OCI-LY1 (cell line): ENCODE measurements at regions not wholly inside any gene's neighbourhood (a gene's known extent, or its start where the extent isn't known, plus 50 kb on each side); places are given as distances from the start of the nearest gene placed in this dataset.

Experiments used
- H2AFZ ChIP-seq: fragments of 200-600 bp; sonication (generic), shearing (Covaris generic); 2 replicates; pipeline ENCODE4 v1.6.0; 2014; ENCODE audit warnings: antibody characterized with exemption, mild to moderate bottlenecking, low read length
- H3F3A ChIP-seq: fragments of 200-600 bp; sonication (generic), shearing (Covaris generic); 2 replicates; pipeline ENCODE4 v1.6.0; 2014; ENCODE audit warnings: mild to moderate bottlenecking, antibody characterized with exemption, low read length, moderate library complexity; ENCODE audit not compliant: insufficient read depth
- H3K27ac ChIP-seq: fragments of 200-600 bp; sonication (generic); 2 replicates; pipeline ENCODE4 v1.5.1; 2014; ENCODE audit warnings: low read length, mixed run types, mild to moderate bottlenecking, low read depth; ENCODE audit not compliant: poor library complexity, severe bottlenecking
- H3K27me3 ChIP-seq: fragments of 200-600 bp; sonication (generic); 2 replicates; pipeline ENCODE4 v1.6.0; 2014; ENCODE audit warnings: antibody characterized with exemption, mild to moderate bottlenecking, low read length, moderate library complexity; ENCODE audit not compliant: insufficient read depth
- H3K36me3 ChIP-seq: fragments of 200-600 bp; sonication (generic); 2 replicates; pipeline ENCODE4 v1.6.1; 2014; ENCODE audit warnings: mild to moderate bottlenecking, antibody characterized with exemption, low read length, moderate library complexity, mixed read lengths; ENCODE audit not compliant: insufficient read depth
- H3K4me1 ChIP-seq: fragments of 200-600 bp; sonication (generic); 2 replicates; pipeline ENCODE4 v1.5.1; 2014; ENCODE audit warnings: mild to moderate bottlenecking, low read length, moderate library complexity; ENCODE audit not compliant: insufficient read depth, severe bottlenecking
- H3K4me2 ChIP-seq: fragments of 200-600 bp; sonication (generic), shearing (Covaris generic); 2 replicates; pipeline ENCODE4 v1.6.1; 2014; ENCODE audit warnings: low read length
- H3K4me3 ChIP-seq: fragments of 200-600 bp; sonication (generic); 2 replicates; pipeline ENCODE4 v1.5.1; 2014; ENCODE audit warnings: low read length, low read depth, mild to moderate bottlenecking, mixed read lengths; ENCODE audit not compliant: poor library complexity, severe bottlenecking
- H3K79me2 ChIP-seq: fragments of 200-600 bp; shearing (Covaris generic); 2 replicates; pipeline ENCODE4 v1.6.1; 2016; ENCODE audit warnings: mixed run types, low read length, mixed read lengths; ENCODE audit not compliant: insufficient read depth
- H3K9ac ChIP-seq: fragments of 200-600 bp; sonication (generic), shearing (Covaris generic); 2 replicates; pipeline ENCODE4 v1.6.1; 2014; ENCODE audit warnings: mild to moderate bottlenecking, low read length, mixed read lengths
- H3K9me2 ChIP-seq: fragments of 200-600 bp; sonication (generic), shearing (Covaris generic); 2 replicates; pipeline ENCODE4 v1.6.1; 2014; ENCODE audit warnings: low read depth, mild to moderate bottlenecking, low read length, mixed read lengths
- H3K9me3 ChIP-seq: fragments of 200-600 bp; shearing (Covaris generic); 2 replicates; pipeline ENCODE4 v1.6.1; 2014; ENCODE audit warnings: low read length, mixed read lengths
- H4K20me1 ChIP-seq: fragments of 200-600 bp; sonication (generic), shearing (Covaris generic); 2 replicates; pipeline ENCODE4 v1.6.0; 2016; ENCODE audit warnings: mild to moderate bottlenecking, low read length; ENCODE audit not compliant: insufficient read depth
- CTCF ChIP-seq: fragments of 200-600 bp; sonication (generic), shearing (Covaris generic); IDR thresholded peaks from 2 replicates; pipeline ENCODE4 v1.5.1; 2017; ENCODE audit warnings: mild to moderate bottlenecking, antibody characterized with exemption, low read length, moderate library complexity, mixed read lengths
- EZH2 ChIP-seq: fragments of 200-600 bp; sonication (generic), shearing (Covaris generic); IDR thresholded peaks from 2 replicates; pipeline ENCODE4 v1.8.0; 2017; ENCODE audit warnings: borderline replicate concordance, mixed run types, mild to moderate bottlenecking, antibody characterized with exemption, low read length, moderate library complexity, mixed read lengths

DNA sequence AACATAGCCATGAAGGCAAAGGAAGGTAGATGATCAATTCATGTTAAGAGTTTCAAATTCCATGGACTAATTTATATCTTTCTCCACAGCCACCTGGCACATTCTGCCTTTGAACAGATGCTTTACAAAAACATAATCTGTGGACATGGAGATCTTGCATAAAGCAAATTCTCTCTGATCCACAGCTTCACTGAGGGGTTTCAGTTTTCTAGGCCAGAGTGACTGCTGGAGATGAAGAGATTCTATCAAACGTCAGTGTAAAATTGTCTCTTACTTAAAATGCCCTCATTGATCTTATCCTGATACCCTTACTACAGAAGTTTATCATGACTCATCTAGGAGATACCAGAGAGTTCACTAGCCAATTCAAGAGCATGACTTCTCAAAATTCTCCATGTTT lies 291.6 kb downstream of the DAD1 start:
- H3K9me3 ChIP-seq, result no peaks in the 10 kb centered on the region
- H3K9ac ChIP-seq, result no peak overlapping the region
- no peaks in the 10 kb centered on the region for H3K9me2 ChIP-seq
- H2AFZ ChIP-seq, result no peak overlapping the region
- H3K79me2 ChIP-seq, result no peaks in the 10 kb centered on the region
- no peak overlapping the region for H3K4me3 ChIP-seq
- no peaks in the 10 kb centered on the region for H4K20me1 ChIP-seq
- H3K4me2 ChIP-seq, result no peak overlapping the region
- H3K27me3 ChIP-seq, result no peaks in the 10 kb centered on the region
- H3K4me1 ChIP-seq, result no peaks in the 10 kb centered on the region
- no peak overlapping the region for H3K27ac ChIP-seq
- no peak for TF ChIP-seq CTCF
- no peak for TF ChIP-seq EZH2
- no peaks in the 10 kb centered on the region for H3K36me3 ChIP-seq
- H3F3A ChIP-seq, result no peaks in the 10 kb centered on the region

GRCh38 chr14:22296722-22297121 lies 292.3 kb downstream of the DAD1 start:
- Histone ChIP-seq H3K36me3 (no peaks in the 10 kb centered on the region), H3K9me2 (no peaks in the 10 kb centered on the region), H3K4me1 (no peaks in the 10 kb centered on the region), H3K4me3 (no peak overlapping the region), H3K4me2 (no peak overlapping the region), H4K20me1 (no peaks in the 10 kb centered on the region), H3K27me3 (no peaks in the 10 kb centered on the region), H3F3A (no peaks in the 10 kb centered on the region), H3K27ac (no peak overlapping the region), H3K79me2 (no peaks in the 10 kb centered on the region), H3K9me3 (no peaks in the 10 kb centered on the region), H3K9ac (no peak overlapping the region), H2AFZ (no peak overlapping the region)
- TF ChIP-seq CTCF, result no peak
- no peak for TF ChIP-seq EZH2

GRCh38 chr14:22296088-22296487 lies 292.9 kb downstream of the DAD1 start:
- Histone ChIP-seq H2AFZ (no peak overlapping the region), H3K4me2 (no peak overlapping the region), H3K79me2 (no peaks in the 10 kb centered on the region), H3K9me3 (no peaks in the 10 kb centered on the region), H3K4me3 (no peak overlapping the region), H4K20me1 (no peaks in the 10 kb centered on the region), H3K9ac (no peak overlapping the region), H3K36me3 (no peaks in the 10 kb centered on the region), H3K27ac (no peak overlapping the region), H3K27me3 (no peaks in the 10 kb centered on the region), H3F3A (no peaks in the 10 kb centered on the region), H3K9me2 (no peaks in the 10 kb centered on the region), H3K4me1 (no peaks in the 10 kb centered on the region)
- no peak for TF ChIP-seq EZH2
- no peak for TF ChIP-seq CTCF
